HFFc6 (cell line): ENCODE measurements at regions not wholly inside any gene's neighbourhood (a gene's known extent, or its start where the extent isn't known, plus 50 kb on each side); places are given as distances from the start of the nearest gene placed in this dataset.

Experiments used
- DNase-seq: peaks from one replicate; pipeline ENCODE4 v3.0.0-alpha.2; 2018
- H3K27ac Mint-ChIP-seq: 2 replicates; pipeline ENCODE4 v1.8.0; 2020; ENCODE audit warnings: mild to moderate bottlenecking, mixed read lengths
- H3K27me3 Mint-ChIP-seq: 2 replicates; pipeline ENCODE4 v1.8.0; 2021; ENCODE audit warnings: mild to moderate bottlenecking, moderate library complexity, mixed read lengths; ENCODE audit not compliant: insufficient read depth
- H3K36me3 Mint-ChIP-seq: 2 replicates; pipeline ENCODE4 v1.8.0; 2021; ENCODE audit warnings: low read depth, mixed read lengths
- H3K4me1 Mint-ChIP-seq: 2 replicates; pipeline ENCODE4 v1.8.0; 2020; ENCODE audit warnings: low read depth, mixed read lengths
- H3K4me3 Mint-ChIP-seq: 2 replicates; pipeline ENCODE4 v1.8.0; 2020; ENCODE audit warnings: mild to moderate bottlenecking, moderate library complexity, mixed read lengths
- H3K9me3 Mint-ChIP-seq: 2 replicates; pipeline ENCODE4 v1.8.0; 2020; ENCODE audit warnings: mild to moderate bottlenecking, mixed read lengths
- CTCF ChIP-seq: fragments of 200-600 bp; sonication (generic); IDR thresholded peaks from 2 replicates; pipeline ENCODE4 v1.5.0; 2021; ENCODE audit warnings: antibody characterized with exemption, mild to moderate bottlenecking

DNA sequence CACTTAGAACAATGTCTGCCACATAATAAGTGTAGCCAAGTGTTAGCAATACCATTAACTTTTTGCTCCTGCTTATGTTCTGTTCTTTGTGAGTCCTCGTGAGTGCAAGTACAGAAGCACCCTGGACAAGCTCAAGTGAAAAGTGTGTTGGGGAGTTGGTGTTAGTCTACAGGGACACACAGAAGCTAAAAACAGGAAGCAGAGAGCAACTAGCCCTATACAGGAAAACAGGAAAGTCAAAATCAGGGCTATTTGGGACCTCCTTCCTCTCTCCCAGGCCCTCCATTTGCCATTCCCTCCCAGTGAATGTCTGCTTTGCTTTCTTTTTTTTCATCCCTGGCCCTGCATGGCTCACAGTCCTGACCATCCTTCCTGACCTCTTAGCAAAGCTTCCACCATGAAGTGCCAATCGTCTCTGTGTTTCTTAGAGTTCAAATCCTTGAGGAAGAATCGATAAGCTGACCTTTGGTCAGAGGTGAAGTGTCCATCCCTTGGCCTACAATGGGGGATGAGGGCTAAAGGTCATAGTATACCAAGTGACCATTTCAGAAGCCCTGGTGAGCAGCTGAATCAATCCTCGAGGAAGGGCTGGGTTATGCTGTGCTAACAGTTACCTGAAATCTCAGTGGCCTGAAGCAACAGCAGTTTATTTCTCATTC lies 328.2 kb downstream of the SHQ1 start:
- Mint-ChIP-seq H3K36me3 (no peaks in the 10 kb centered on the region), H3K4me1 (peaks cover 11% of the 10 kb centered on the region), H3K27ac (no peak overlapping the region), H3K27me3 (peaks cover 17% of the 10 kb centered on the region), H3K9me3 (no peaks in the 10 kb centered on the region), H3K4me3 (no peak overlapping the region)
- TF ChIP-seq CTCF: no peak
- DNase-seq: no peak

GRCh38 chr3:72517921-72518424 lies 330.3 kb downstream of the SHQ1 start:
- Mint-ChIP-seq H3K9me3 (no peaks in the 10 kb centered on the region), H3K27ac (no peak overlapping the region)

GRCh38 chr3:72517336-72517735 lies 330.9 kb downstream of the SHQ1 start:
- TF ChIP-seq CTCF: no peak

More at GRCh38 chr3:72517921-72518424, 330.3 kb downstream of the SHQ1 start:
- H3K4me1 Mint-ChIP-seq: peaks cover 11% of the 10 kb centered on the region
- TF ChIP-seq CTCF: no peak
- H3K36me3 Mint-ChIP-seq: no peaks in the 10 kb centered on the region
- peaks cover 12% of the 10 kb centered on the region for H3K27me3 Mint-ChIP-seq
- no peak for DNase-seq
- no peak overlapping the region for H3K4me3 Mint-ChIP-seq

GRCh38 chr3:72516361-72516760 lies 331.9 kb downstream of the SHQ1 start:
- no peak overlapping the region for H3K4me3 Mint-ChIP-seq
- no peak for TF ChIP-seq CTCF
- DNase-seq: no peak
- peaks cover 10% of the 10 kb centered on the region for H3K4me1 Mint-ChIP-seq
- peaks cover 12% of the 10 kb centered on the region for H3K27me3 Mint-ChIP-seq
- no peaks in the 10 kb centered on the region for H3K9me3 Mint-ChIP-seq
- no peaks in the 10 kb centered on the region for H3K36me3 Mint-ChIP-seq
- no peak overlapping the region for H3K27ac Mint-ChIP-seq

More at GRCh38 chr3:72517336-72517735, 330.9 kb downstream of the SHQ1 start:
- Mint-ChIP-seq H3K27ac (no peak overlapping the region), H3K4me3 (no peak overlapping the region), H3K9me3 (no peaks in the 10 kb centered on the region), H3K36me3 (no peaks in the 10 kb centered on the region), H3K27me3 (peaks cover 12% of the 10 kb centered on the region), H3K4me1 (peaks cover 11% of the 10 kb centered on the region)
- DNase-seq: no peak

DNA sequence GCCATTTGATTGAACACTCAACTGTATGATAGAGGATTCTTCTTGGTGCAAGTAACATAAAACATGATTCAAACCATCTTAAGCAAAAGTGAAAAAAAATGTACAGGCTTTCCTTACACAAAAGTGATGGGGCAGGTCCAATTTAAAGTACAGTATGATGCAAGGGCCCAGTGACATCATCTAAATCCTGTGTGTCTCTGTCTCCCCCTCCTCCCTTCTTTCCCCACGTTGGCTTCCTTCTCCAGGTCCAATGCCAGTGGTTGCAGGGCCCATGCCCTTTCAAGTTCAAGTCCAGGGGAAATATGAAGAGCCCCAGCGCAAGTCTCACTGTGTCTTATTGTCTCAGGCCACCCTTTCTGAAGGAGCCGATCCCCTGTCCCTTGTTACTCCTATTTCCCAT lies 332.3 kb downstream of the SHQ1 start:
- Mint-ChIP-seq H3K27ac (no peak overlapping the region), H3K9me3 (no peaks in the 10 kb centered on the region), H3K4me1 (peaks cover 6% of the 10 kb centered on the region), H3K36me3 (no peaks in the 10 kb centered on the region), H3K27me3 (peaks cover 10% of the 10 kb centered on the region), H3K4me3 (no peak overlapping the region)
- no peak for DNase-seq
- no peak for TF ChIP-seq CTCF
